ENCODE measurements at regions not wholly inside any gene's neighbourhood (a gene's known extent, or its start where the extent isn't known, plus 50 kb on each side); places are given as distances from the start of the nearest gene placed in this dataset.

GRCh38 chr3:95424279-95424678 lies 1361.4 kb downstream of the NSUN3 start:
- no peak for TF ChIP-seq EZH2phosphoT487 (IDR thresholded peaks at IDR 0.05; ENCODE audit: borderline replicate concordance, low read length)
- no peak for TF ChIP-seq CTCF (IDR thresholded peaks at IDR 0.05; ENCODE audit: low read depth, low read length, poor library complexity, severe bottlenecking)
- H3K36me3 ChIP-seq (ENCODE audit: control insufficient read depth, low read length), result no peaks in the 10 kb centered on the region
- no peaks in the 10 kb centered on the region for H3K4me1 ChIP-seq (ENCODE audit: control insufficient read depth, low read length)
- no peaks in the 10 kb centered on the region for H3K27me3 ChIP-seq (ENCODE audit: control insufficient read depth, low read length)
- no peak overlapping the region for H3K4me2 ChIP-seq (ENCODE audit: low read length)
- H3K27ac ChIP-seq (ENCODE audit: low read depth, low read length), result no peak overlapping the region
- no peaks in the 10 kb centered on the region for H3K9me3 ChIP-seq (ENCODE audit: control insufficient read depth, insufficient read depth, low read length)
- H3K9me2 ChIP-seq (replicated peaks; ENCODE audit: control insufficient read depth, low read length), result no peaks in the 10 kb centered on the region
- H3F3A ChIP-seq (ENCODE audit: control insufficient read depth, insufficient read depth), result no peaks in the 10 kb centered on the region
- H3K4me3 ChIP-seq (ENCODE audit: low read length), result no peak overlapping the region
- H4K20me1 ChIP-seq (ENCODE audit: control insufficient read depth, insufficient read depth, low read depth, low read length), result no peaks in the 10 kb centered on the region
- H3K79me2 ChIP-seq (ENCODE audit: control insufficient read depth, low read length), result no peaks in the 10 kb centered on the region

DNA sequence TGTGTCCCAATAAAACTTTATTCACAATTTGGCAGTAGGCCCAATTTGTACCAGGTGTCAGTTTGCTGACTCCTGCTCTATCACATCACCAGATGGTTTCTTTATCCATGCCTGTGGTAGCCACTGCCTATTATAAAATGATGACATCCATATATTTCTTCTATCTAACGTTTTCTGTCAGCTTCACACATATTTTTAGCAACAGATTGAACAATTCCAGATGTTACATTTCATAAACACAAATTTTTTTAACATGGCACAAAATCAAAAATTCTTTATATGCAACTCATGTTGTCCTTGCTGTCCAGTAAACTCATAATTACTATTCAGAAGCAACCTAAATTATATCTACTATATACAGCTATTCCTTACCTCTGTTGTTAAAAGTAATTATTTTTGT lies 1371.6 kb downstream of the NSUN3 start:
- no peaks in the 10 kb centered on the region for H3K4me1 ChIP-seq (ENCODE audit: control insufficient read depth, low read length)
- H3K36me3 ChIP-seq (ENCODE audit: control insufficient read depth, low read length), result no peaks in the 10 kb centered on the region
- H3K9me3 ChIP-seq (ENCODE audit: control insufficient read depth, insufficient read depth, low read length), result no peaks in the 10 kb centered on the region
- H3F3A ChIP-seq (ENCODE audit: control insufficient read depth, insufficient read depth), result no peaks in the 10 kb centered on the region
- H4K20me1 ChIP-seq (ENCODE audit: control insufficient read depth, insufficient read depth, low read depth, low read length), result no peaks in the 10 kb centered on the region
- no peaks in the 10 kb centered on the region for H3K9me2 ChIP-seq (replicated peaks; ENCODE audit: control insufficient read depth, low read length)
- no peaks in the 10 kb centered on the region for H3K27me3 ChIP-seq (ENCODE audit: control insufficient read depth, low read length)
- TF ChIP-seq EZH2phosphoT487 (IDR thresholded peaks at IDR 0.05; ENCODE audit: borderline replicate concordance, low read length), result no peak
- TF ChIP-seq CTCF (IDR thresholded peaks at IDR 0.05; ENCODE audit: low read depth, low read length, poor library complexity, severe bottlenecking), result no peak
- no peak overlapping the region for H3K4me2 ChIP-seq (ENCODE audit: low read length)
- no peak overlapping the region for H3K27ac ChIP-seq (ENCODE audit: low read depth, low read length)
- no peak overlapping the region for H3K4me3 ChIP-seq (ENCODE audit: low read length)
- H3K79me2 ChIP-seq (ENCODE audit: control insufficient read depth, low read length), result no peaks in the 10 kb centered on the region

DNA sequence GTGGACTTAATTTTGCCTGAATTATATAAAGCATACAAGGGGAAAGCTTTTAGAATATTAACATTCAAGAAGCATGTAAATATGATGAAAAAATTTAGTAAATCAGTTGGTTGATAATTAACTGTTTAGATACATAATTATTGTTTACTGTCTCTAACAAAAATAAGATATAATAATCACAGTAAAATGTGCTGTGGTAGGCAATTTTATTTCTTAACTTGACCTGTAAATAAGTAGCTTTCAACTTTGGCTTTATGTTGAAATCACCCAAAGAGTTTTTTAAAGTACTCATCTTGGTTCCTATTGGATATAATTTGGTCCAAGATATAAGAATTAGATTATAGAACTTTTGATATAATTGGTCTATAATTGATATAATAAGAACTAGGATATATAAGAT lies 1374.5 kb downstream of the NSUN3 start:
- Histone ChIP-seq H3K4me3 (ENCODE audit: low read length) (no peak overlapping the region), H3K4me1 (ENCODE audit: control insufficient read depth, low read length) (no peaks in the 10 kb centered on the region), H3K27me3 (ENCODE audit: control insufficient read depth, low read length) (no peaks in the 10 kb centered on the region), H4K20me1 (ENCODE audit: control insufficient read depth, insufficient read depth, low read depth, low read length) (no peaks in the 10 kb centered on the region), H3K4me2 (ENCODE audit: low read length) (no peak overlapping the region), H3F3A (ENCODE audit: control insufficient read depth, insufficient read depth) (no peaks in the 10 kb centered on the region), H3K9me2 (replicated peaks; ENCODE audit: control insufficient read depth, low read length) (no peaks in the 10 kb centered on the region), H3K36me3 (ENCODE audit: control insufficient read depth, low read length) (no peaks in the 10 kb centered on the region), H3K79me2 (ENCODE audit: control insufficient read depth, low read length) (no peaks in the 10 kb centered on the region), H3K9me3 (ENCODE audit: control insufficient read depth, insufficient read depth, low read length) (no peaks in the 10 kb centered on the region), H3K27ac (ENCODE audit: low read depth, low read length) (no peak overlapping the region)
- TF ChIP-seq CTCF (IDR thresholded peaks at IDR 0.05; ENCODE audit: low read depth, low read length, poor library complexity, severe bottlenecking) (no peak), EZH2phosphoT487 (IDR thresholded peaks at IDR 0.05; ENCODE audit: borderline replicate concordance, low read length) (no peak)

GRCh38 chr3:95438274-95438673 lies 1375.4 kb downstream of the NSUN3 start:
- Histone ChIP-seq H3F3A (ENCODE audit: control insufficient read depth, insufficient read depth) (no peaks in the 10 kb centered on the region), H3K27ac (ENCODE audit: low read depth, low read length) (no peak overlapping the region), H3K9me2 (replicated peaks; ENCODE audit: control insufficient read depth, low read length) (no peaks in the 10 kb centered on the region), H3K36me3 (ENCODE audit: control insufficient read depth, low read length) (no peaks in the 10 kb centered on the region), H4K20me1 (ENCODE audit: control insufficient read depth, insufficient read depth, low read depth, low read length) (no peaks in the 10 kb centered on the region), H3K27me3 (ENCODE audit: control insufficient read depth, low read length) (no peaks in the 10 kb centered on the region), H3K79me2 (ENCODE audit: control insufficient read depth, low read length) (no peaks in the 10 kb centered on the region), H3K4me3 (ENCODE audit: low read length) (no peak overlapping the region), H3K4me1 (ENCODE audit: control insufficient read depth, low read length) (no peaks in the 10 kb centered on the region), H3K4me2 (ENCODE audit: low read length) (no peak overlapping the region), H3K9me3 (ENCODE audit: control insufficient read depth, insufficient read depth, low read length) (no peaks in the 10 kb centered on the region)
- no peak for TF ChIP-seq EZH2phosphoT487 (IDR thresholded peaks at IDR 0.05; ENCODE audit: borderline replicate concordance, low read length)

Measured in DOHH2 (cell line).